ENCODE measurements at regions not wholly inside any gene's neighbourhood (a gene's known extent, or its start where the extent isn't known, plus 50 kb on each side); places are given as distances from the start of the nearest gene placed in this dataset.

- H3K27me3 Mint-ChIP-seq (ENCODE audit: low read depth in 3 of 3), result peaks cover 0 to 1% (median 1%) of the 10 kb centered on the region in 3 donors
- H3K27ac Mint-ChIP-seq, result no peak overlapping the region
- 100% methylated on average over 1 of the region's 1 CpG for WGBS (ENCODE audit: insufficient coverage)
Observed at GRCh38 chr20:12504779-12505178, 504.0 kb upstream of the SPTLC3 start.

GRCh38 chr20:12511499-12511898 lies 497.3 kb upstream of the SPTLC3 start:
- H3K27ac Mint-ChIP-seq, result no peak overlapping the region
- H3K27me3 Mint-ChIP-seq (ENCODE audit: low read depth in 3 of 3), result peaks cover 0 to 2% (median 1%) of the 10 kb centered on the region in 3 donors
- intact Hi-C loops (cut with micrococcal nuclease), result no loop called here
- H3K36me3 Mint-ChIP-seq, result no peaks in the 10 kb centered on the region
- no peak overlapping the region for H3K4me2 ChIP-seq (replicated peaks; ENCODE audit: extremely low read depth, low read length, poor library complexity, severe bottlenecking)
- H3K9me3 Mint-ChIP-seq, result peaks cover 2 to 5% (median 3%) of the 10 kb centered on the region in 7 donors
- no peaks in the 10 kb centered on the region for H3K27me3 ChIP-seq (ENCODE audit: control insufficient read depth in 2 of 2, insufficient read depth in 2 of 2, low read length in 2 of 2)
- no peaks in the 10 kb centered on the region for H3K36me3 ChIP-seq (replicated peaks in 1 of 2; ENCODE audit: control insufficient read depth in 1 of 2, insufficient read depth in 2 of 2, low read length in 2 of 2)
- H3K27ac ChIP-seq (ENCODE audit: low read depth in 1 of 2, low read length in 2 of 2), result no peak overlapping the region
- TF ChIP-seq, protein P1, sequence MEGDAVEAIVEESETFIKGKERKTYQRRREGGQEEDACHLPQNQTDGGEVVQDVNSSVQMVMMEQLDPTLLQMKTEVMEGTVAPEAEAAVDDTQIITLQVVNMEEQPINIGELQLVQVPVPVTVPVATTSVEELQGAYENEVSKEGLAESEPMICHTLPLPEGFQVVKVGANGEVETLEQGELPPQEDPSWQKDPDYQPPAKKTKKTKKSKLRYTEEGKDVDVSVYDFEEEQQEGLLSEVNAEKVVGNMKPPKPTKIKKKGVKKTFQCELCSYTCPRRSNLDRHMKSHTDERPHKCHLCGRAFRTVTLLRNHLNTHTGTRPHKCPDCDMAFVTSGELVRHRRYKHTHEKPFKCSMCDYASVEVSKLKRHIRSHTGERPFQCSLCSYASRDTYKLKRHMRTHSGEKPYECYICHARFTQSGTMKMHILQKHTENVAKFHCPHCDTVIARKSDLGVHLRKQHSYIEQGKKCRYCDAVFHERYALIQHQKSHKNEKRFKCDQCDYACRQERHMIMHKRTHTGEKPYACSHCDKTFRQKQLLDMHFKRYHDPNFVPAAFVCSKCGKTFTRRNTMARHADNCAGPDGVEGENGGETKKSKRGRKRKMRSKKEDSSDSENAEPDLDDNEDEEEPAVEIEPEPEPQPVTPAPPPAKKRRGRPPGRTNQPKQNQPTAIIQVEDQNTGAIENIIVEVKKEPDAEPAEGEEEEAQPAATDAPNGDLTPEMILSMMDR (IDR thresholded peaks at IDR 0.05), result no peak
- 83% methylated on average over 3 of the region's 3 CpGs for WGBS (ENCODE audit: insufficient coverage)
- no peak overlapping the region for H3K4me3 Mint-ChIP-seq
- H3K79me2 ChIP-seq (ENCODE audit: insufficient read depth, low read length), result no peaks in the 10 kb centered on the region
- no peak overlapping the region for H3K4me3 ChIP-seq (replicated peaks in 1 of 3; ENCODE audit: low read depth in 2 of 3, low read length in 3 of 3)
- H3K9ac ChIP-seq (ENCODE audit: insufficient read depth, low read length, poor library complexity, severe bottlenecking), result no peak overlapping the region
- no peaks in the 10 kb centered on the region for H3K4me1 ChIP-seq (ENCODE audit: control insufficient read depth in 1 of 2, insufficient read depth in 2 of 2, low read length in 2 of 2)
- H3K4me1 Mint-ChIP-seq, result no peaks in the 10 kb centered on the region
- H4K20me1 ChIP-seq (ENCODE audit: insufficient read depth, low read length), result no peaks in the 10 kb centered on the region
- no peaks in the 10 kb centered on the region for H3K9me3 ChIP-seq (replicated peaks in 1 of 2; ENCODE audit: control insufficient read depth in 1 of 2, insufficient read depth in 1 of 2, low read length in 2 of 2)
- no peak overlapping the region for H2AFZ ChIP-seq (ENCODE audit: insufficient read depth, low read depth, low read length, poor library complexity, severe bottlenecking)
- DNase-seq, result no peak

More at GRCh38 chr20:12504779-12505178, 504.0 kb upstream of the SPTLC3 start:
- no peaks in the 10 kb centered on the region for H4K20me1 ChIP-seq (ENCODE audit: insufficient read depth, low read length)
- H3K4me3 ChIP-seq (replicated peaks in 1 of 3; ENCODE audit: low read depth in 2 of 3, low read length in 3 of 3), result no peak overlapping the region
- TF ChIP-seq, protein P1 (IDR thresholded peaks at IDR 0.05), result no peak
- H3K9me3 Mint-ChIP-seq, result peaks cover 0 to 5% (median 3%) of the 10 kb centered on the region in 7 donors
- H3K9ac ChIP-seq (ENCODE audit: insufficient read depth, low read length, poor library complexity, severe bottlenecking), result no peak overlapping the region
- intact Hi-C loops (cut with micrococcal nuclease), result no loop called here
- no peaks in the 10 kb centered on the region for H3K9me3 ChIP-seq (replicated peaks in 1 of 2; ENCODE audit: control insufficient read depth in 1 of 2, insufficient read depth in 1 of 2, low read length in 2 of 2)
- H3K4me2 ChIP-seq (replicated peaks; ENCODE audit: extremely low read depth, low read length, poor library complexity, severe bottlenecking), result no peak overlapping the region
- no peak overlapping the region for H2AFZ ChIP-seq (ENCODE audit: insufficient read depth, low read depth, low read length, poor library complexity, severe bottlenecking)
- H3K4me1 ChIP-seq (ENCODE audit: control insufficient read depth in 1 of 2, insufficient read depth in 2 of 2, low read length in 2 of 2), result no peaks in the 10 kb centered on the region
- H3K79me2 ChIP-seq (ENCODE audit: insufficient read depth, low read length), result no peaks in the 10 kb centered on the region
- H3K36me3 Mint-ChIP-seq, result no peaks in the 10 kb centered on the region
- H3K27me3 ChIP-seq (ENCODE audit: control insufficient read depth in 2 of 2, insufficient read depth in 2 of 2, low read length in 2 of 2), result no peaks in the 10 kb centered on the region
- H3K4me1 Mint-ChIP-seq, result no peaks in the 10 kb centered on the region
- no peaks in the 10 kb centered on the region for H3K36me3 ChIP-seq (replicated peaks in 1 of 2; ENCODE audit: control insufficient read depth in 1 of 2, insufficient read depth in 2 of 2, low read length in 2 of 2)
- no peak for DNase-seq
- no peak overlapping the region for H3K4me3 Mint-ChIP-seq
- no peak overlapping the region for H3K27ac ChIP-seq (ENCODE audit: low read depth in 1 of 2, low read length in 2 of 2)

All from CD14-positive monocyte (primary cell).